A549 (cell line): ENCODE measurements at regions not wholly inside any gene's neighbourhood (a gene's known extent, or its start where the extent isn't known, plus 50 kb on each side); places are given as distances from the start of the nearest gene placed in this dataset.
"Not testable (repeated sequence)": the region's sequence is repeated elsewhere in the genome, so short reads cannot be mapped to it uniquely, and the experiment has no call there.

Experiments
- ATAC-seq, 2 experiments: fragments of 200-7000 bp in 1 of 2; fragments of >200 bp in 1 of 2; cut with Nextera tagmentation in 1 of 2; cut with Tn5 transposase in 1 of 2; 3 replicates each; pipeline versions ENCODE4 v1.8.0 to v1.9.1; 2018 to 2020; ENCODE audit warnings: mild to moderate bottlenecking in 1 of 2, moderate library complexity in 1 of 2
- CTCF ChIA-PET: fragments of 300-600 bp; sonication (Branson Sonifier 250); formaldehyde crosslinking; extraction: SDS; loops from one replicate; lab custom pipeline; 2021; ENCODE audit warnings: antibody characterized with exemption, inconsistent platforms; lab: Yijun Ruan, JAX
- POLR2A ChIA-PET: fragments of 350-600 bp; formaldehyde crosslinking; extraction: SDS; loops from one replicate; lab custom pipeline; 2021; ENCODE audit warnings: antibody characterized with exemption, inconsistent platforms; lab: Yijun Ruan, JAX
- DNase-seq, 2 experiments: peaks; one replicate each; pipeline versions ENCODE4 v3.0.0 to v3.0.0-alpha.2; 2011 to 2016; ENCODE audit warnings: low read depth in 1 of 2, low spot score in 1 of 2
- FAIRE-seq: peaks from 2 replicates; lab custom pipeline; 2011; peaks lifted over from hg19 to GRCh38; lab: Jason Lieb, UNC
- H3K27ac ChIP-seq, 2 experiments: fragments of >200 bp; sonication (Bioruptor Twin); formaldehyde crosslinking; 3 replicates each; pipeline ENCODE4 v1.5.1; 2016 to 2017
- H3K4me1 ChIP-seq: fragments of >200 bp; sonication (Bioruptor Twin); formaldehyde crosslinking; 3 replicates; pipeline ENCODE4 v1.6.1; 2016
- H3K4me2 ChIP-seq: fragments of >200 bp; sonication (Bioruptor Twin); formaldehyde crosslinking; 3 replicates; pipeline ENCODE4 v1.6.1; 2016
- H3K4me3 ChIP-seq: fragments of >200 bp; sonication (Bioruptor Twin); formaldehyde crosslinking; 3 replicates; pipeline ENCODE4 v1.5.1; 2016
- H3K9me3 ChIP-seq: fragments of >200 bp; sonication (Bioruptor Twin); formaldehyde crosslinking; 3 replicates; pipeline ENCODE4 v1.6.1; 2016
- EP300 ChIP-seq, 2 experiments: fragments of >200 bp; sonication (Bioruptor Twin); formaldehyde crosslinking; IDR thresholded peaks; 2 replicates in 1 of 2; 3 replicates in 1 of 2; pipeline ENCODE4 v1.6.1; 2016 to 2017
- ESRRA ChIP-seq: fragments of 150-350 bp; IDR thresholded peaks from 2 replicates; pipeline ENCODE4 v1.6.1; 2014; ENCODE audit warnings: mild to moderate bottlenecking, low read length, borderline replicate concordance
- FOSL2 ChIP-seq, 2 experiments: fragments of 450-650 bp in 1 of 2; fragments of >200 bp in 1 of 2; sonication (Bioruptor Twin) in 1 of 2; formaldehyde crosslinking; IDR thresholded peaks; 2 replicates each; pipeline versions ENCODE4 v1.5.0 to v1.6.1; 2016 to 2020; ENCODE audit warnings: mild to moderate bottlenecking in 1 of 2, moderate library complexity in 1 of 2
- FOXS1 ChIP-seq: fragments of 250-450 bp; sonication (Bioruptor Pico); IDR thresholded peaks from 2 replicates; pipeline ENCODE4 v1.5.0; 2020; ENCODE audit warnings: mild to moderate bottlenecking, moderate library complexity
- GATA3 ChIP-seq: IDR thresholded peaks from 2 replicates; pipeline ENCODE4 v1.6.1; 2012; ENCODE audit warnings: borderline replicate concordance
- JUN ChIP-seq, 2 experiments: fragments of >200 bp; sonication (Bioruptor Twin); formaldehyde crosslinking; IDR thresholded peaks; 2 replicates in 1 of 2; 3 replicates in 1 of 2; pipeline ENCODE4 v1.6.1; 2016 to 2017
- JUNB ChIP-seq: fragments of >200 bp; sonication (Bioruptor Twin); formaldehyde crosslinking; IDR thresholded peaks from 2 replicates; pipeline ENCODE4 v1.6.1; 2016
- KDM1A ChIP-seq: fragments of 200-600 bp; sonication (generic); IDR thresholded peaks from 2 replicates; pipeline ENCODE4 v1.6.1; 2016; ENCODE audit warnings: low read depth, mild to moderate bottlenecking
- MAFK ChIP-seq: fragments of 450-650 bp; IDR thresholded peaks from 2 replicates; pipeline ENCODE4 v1.6.1; 2014; ENCODE audit not compliant: partially characterized antibody
- MYC ChIP-seq: IDR thresholded peaks from 2 replicates; pipeline ENCODE4 v1.6.1; 2012; ENCODE audit warnings: mild to moderate bottlenecking, inconsistent platforms, low read length, improper control_type of control experiment, borderline replicate concordance
- PHF8 ChIP-seq: fragments of 200-600 bp; sonication (generic); IDR thresholded peaks from 2 replicates; pipeline ENCODE4 v1.6.1; 2016; ENCODE audit warnings: low read depth, mild to moderate bottlenecking, antibody characterized with exemption, moderate library complexity, borderline replicate concordance
- POLR2AphosphoS2 ChIP-seq: conservative IDR thresholded peaks from 2 replicates; pipeline ENCODE4 v1.6.1; 2012; ENCODE audit warnings: low read length, improper control_type of control experiment, inconsistent platforms
- RARB ChIP-seq: fragments of 250-450 bp; sonication (Bioruptor Pico); IDR thresholded peaks from 2 replicates; pipeline ENCODE4 v1.8.0; 2021; ENCODE audit warnings: mild to moderate bottlenecking, moderate library complexity
- RFX5 ChIP-seq: fragments of 450-650 bp; IDR thresholded peaks from 2 replicates; pipeline ENCODE4 v1.7.1; 2014; ENCODE audit warnings: antibody characterized with exemption, mild to moderate bottlenecking, moderate library complexity
- RNF2 ChIP-seq: fragments of 200-600 bp; sonication (generic); IDR thresholded peaks from 2 replicates; pipeline ENCODE4 v1.6.1; 2016; ENCODE audit warnings: low read depth, mild to moderate bottlenecking, antibody characterized with exemption, moderate library complexity, borderline replicate concordance
- SMC3 ChIP-seq: fragments of >200 bp; sonication (Bioruptor Twin); formaldehyde crosslinking; IDR thresholded peaks from 3 replicates; pipeline ENCODE4 v1.6.1; 2018; ENCODE audit warnings: inconsistent platforms
- ZFP36 ChIP-seq: fragments of 450-650 bp; IDR thresholded peaks from 2 replicates; pipeline ENCODE4 v1.6.1; 2014; ENCODE audit warnings: borderline replicate concordance; ENCODE audit not compliant: partially characterized antibody
- WGBS: methylation state at CpG from one replicate; pipeline ENCODE4 v1.1.6; 2017; ENCODE audit errors: missing lambda C conversion rate; 5-methylcytosine and 5-hydroxymethylcytosine counted together
- TF ChIP-seq, protein P1 (sequence below): fragments of 200-600 bp; sonication (generic); IDR thresholded peaks from 2 replicates; pipeline ENCODE4 v1.6.1; 2016; ENCODE audit warnings: antibody characterized with exemption, mild to moderate bottlenecking, moderate library complexity
- TF ChIP-seq, protein P2 (sequence below): fragments of >200 bp; sonication (Bioruptor Twin); formaldehyde crosslinking; IDR thresholded peaks from 3 replicates; pipeline ENCODE4 v1.5.1; 2016
- TF ChIP-seq, protein P3 (sequence below): fragments of >200 bp; sonication (Bioruptor Twin); formaldehyde crosslinking; IDR thresholded peaks from 3 replicates; pipeline ENCODE4 v1.6.1; 2016
- TF ChIP-seq, protein P4 (sequence below): fragments of >200 bp; sonication (Bioruptor Twin); formaldehyde crosslinking; IDR thresholded peaks from 2 replicates; pipeline ENCODE4 v1.6.1; 2016

- 29% methylated on average over 4 of the region's 4 CpGs for WGBS
- no peak for FAIRE-seq
These were observed 140.9 kb downstream of the SLC25A46 start for GRCh38 chr5:110879675-110880074.

GRCh38 chr5:110880413-110880812 lies 141.6 kb downstream of the SLC25A46 start:
- FAIRE-seq, result no peak

More at GRCh38 chr5:110879675-110880074, 140.9 kb downstream of the SLC25A46 start:
- Histone ChIP-seq H3K9me3 (no peaks in the 10 kb centered on the region), H3K4me3 (no peak overlapping the region), H3K4me2 (no peak overlapping the region), H3K4me1 (no peaks in the 10 kb centered on the region), H3K27ac (no peak overlapping the region)
- no peak for DNase-seq
- ChIA-PET POLR2A (no interaction called here), CTCF (no interaction called here)
- TF ChIP-seq SMC3 (no peak), ESRRA (no peak), MYC (no peak), MAFK (no peak), ZFP36 (no peak)
- ATAC-seq, result no peak

DNA sequence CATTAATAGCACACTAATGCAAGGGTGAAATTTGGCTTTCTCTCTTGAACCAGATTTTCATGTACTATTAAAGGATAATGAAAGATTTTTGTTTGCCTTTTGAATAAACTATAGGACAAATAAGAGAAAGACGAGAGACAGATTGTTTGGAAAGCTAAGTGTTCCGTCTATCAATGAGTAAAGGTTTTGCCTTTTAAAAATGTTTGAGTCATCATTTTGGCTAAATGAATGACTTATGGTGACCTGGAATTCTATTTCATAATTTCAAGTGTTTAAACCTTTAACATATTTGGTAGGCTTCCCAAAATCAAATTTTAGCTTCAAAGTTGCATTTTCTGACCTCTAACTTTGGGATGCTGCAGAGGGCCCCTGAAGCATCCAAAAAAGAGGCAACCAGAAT lies 145.2 kb downstream of the SLC25A46 start:
- no peak for TF ChIP-seq FOSL2 (IDR thresholded peaks at IDR 0.05)
- TF ChIP-seq FOSL2 (CRISPR knock-in tag; IDR thresholded peaks at IDR 0.05), result no peak
- TF ChIP-seq, protein P1, sequence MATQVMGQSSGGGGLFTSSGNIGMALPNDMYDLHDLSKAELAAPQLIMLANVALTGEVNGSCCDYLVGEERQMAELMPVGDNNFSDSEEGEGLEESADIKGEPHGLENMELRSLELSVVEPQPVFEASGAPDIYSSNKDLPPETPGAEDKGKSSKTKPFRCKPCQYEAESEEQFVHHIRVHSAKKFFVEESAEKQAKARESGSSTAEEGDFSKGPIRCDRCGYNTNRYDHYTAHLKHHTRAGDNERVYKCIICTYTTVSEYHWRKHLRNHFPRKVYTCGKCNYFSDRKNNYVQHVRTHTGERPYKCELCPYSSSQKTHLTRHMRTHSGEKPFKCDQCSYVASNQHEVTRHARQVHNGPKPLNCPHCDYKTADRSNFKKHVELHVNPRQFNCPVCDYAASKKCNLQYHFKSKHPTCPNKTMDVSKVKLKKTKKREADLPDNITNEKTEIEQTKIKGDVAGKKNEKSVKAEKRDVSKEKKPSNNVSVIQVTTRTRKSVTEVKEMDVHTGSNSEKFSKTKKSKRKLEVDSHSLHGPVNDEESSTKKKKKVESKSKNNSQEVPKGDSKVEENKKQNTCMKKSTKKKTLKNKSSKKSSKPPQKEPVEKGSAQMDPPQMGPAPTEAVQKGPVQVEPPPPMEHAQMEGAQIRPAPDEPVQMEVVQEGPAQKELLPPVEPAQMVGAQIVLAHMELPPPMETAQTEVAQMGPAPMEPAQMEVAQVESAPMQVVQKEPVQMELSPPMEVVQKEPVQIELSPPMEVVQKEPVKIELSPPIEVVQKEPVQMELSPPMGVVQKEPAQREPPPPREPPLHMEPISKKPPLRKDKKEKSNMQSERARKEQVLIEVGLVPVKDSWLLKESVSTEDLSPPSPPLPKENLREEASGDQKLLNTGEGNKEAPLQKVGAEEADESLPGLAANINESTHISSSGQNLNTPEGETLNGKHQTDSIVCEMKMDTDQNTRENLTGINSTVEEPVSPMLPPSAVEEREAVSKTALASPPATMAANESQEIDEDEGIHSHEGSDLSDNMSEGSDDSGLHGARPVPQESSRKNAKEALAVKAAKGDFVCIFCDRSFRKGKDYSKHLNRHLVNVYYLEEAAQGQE, result no peak
- TF ChIP-seq MAFK, result peak; percentile 31
- WGBS, result 21% methylated on average over 2 of the region's 2 CpGs
- POLR2A ChIA-PET, result no interaction called here
- ATAC-seq (no peak), FAIRE-seq (no peak), DNase-seq (no peak)
- no peak overlapping the region for H3K4me2 ChIP-seq
- CTCF ChIA-PET, result no interaction called here
- H3K4me3 ChIP-seq, result no peak overlapping the region
- no peak overlapping the region for H3K27ac ChIP-seq
- H3K9me3 ChIP-seq, result no peaks in the 10 kb centered on the region
- no peaks in the 10 kb centered on the region for H3K4me1 ChIP-seq

More at GRCh38 chr5:110880413-110880812, 141.6 kb downstream of the SLC25A46 start:
- ChIA-PET POLR2A (no interaction called here), CTCF (no interaction called here)
- Histone ChIP-seq H3K4me3 (no peak overlapping the region), H3K27ac (no peak overlapping the region), H3K4me1 (no peaks in the 10 kb centered on the region), H3K4me2 (no peak overlapping the region), H3K9me3 (no peaks in the 10 kb centered on the region)
- TF ChIP-seq RARB (CRISPR knock-in tag), result no peak
- no peak for TF ChIP-seq FOXS1
- TF ChIP-seq, protein P2, sequence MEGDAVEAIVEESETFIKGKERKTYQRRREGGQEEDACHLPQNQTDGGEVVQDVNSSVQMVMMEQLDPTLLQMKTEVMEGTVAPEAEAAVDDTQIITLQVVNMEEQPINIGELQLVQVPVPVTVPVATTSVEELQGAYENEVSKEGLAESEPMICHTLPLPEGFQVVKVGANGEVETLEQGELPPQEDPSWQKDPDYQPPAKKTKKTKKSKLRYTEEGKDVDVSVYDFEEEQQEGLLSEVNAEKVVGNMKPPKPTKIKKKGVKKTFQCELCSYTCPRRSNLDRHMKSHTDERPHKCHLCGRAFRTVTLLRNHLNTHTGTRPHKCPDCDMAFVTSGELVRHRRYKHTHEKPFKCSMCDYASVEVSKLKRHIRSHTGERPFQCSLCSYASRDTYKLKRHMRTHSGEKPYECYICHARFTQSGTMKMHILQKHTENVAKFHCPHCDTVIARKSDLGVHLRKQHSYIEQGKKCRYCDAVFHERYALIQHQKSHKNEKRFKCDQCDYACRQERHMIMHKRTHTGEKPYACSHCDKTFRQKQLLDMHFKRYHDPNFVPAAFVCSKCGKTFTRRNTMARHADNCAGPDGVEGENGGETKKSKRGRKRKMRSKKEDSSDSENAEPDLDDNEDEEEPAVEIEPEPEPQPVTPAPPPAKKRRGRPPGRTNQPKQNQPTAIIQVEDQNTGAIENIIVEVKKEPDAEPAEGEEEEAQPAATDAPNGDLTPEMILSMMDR, result no peak
- TF ChIP-seq, protein P3, sequence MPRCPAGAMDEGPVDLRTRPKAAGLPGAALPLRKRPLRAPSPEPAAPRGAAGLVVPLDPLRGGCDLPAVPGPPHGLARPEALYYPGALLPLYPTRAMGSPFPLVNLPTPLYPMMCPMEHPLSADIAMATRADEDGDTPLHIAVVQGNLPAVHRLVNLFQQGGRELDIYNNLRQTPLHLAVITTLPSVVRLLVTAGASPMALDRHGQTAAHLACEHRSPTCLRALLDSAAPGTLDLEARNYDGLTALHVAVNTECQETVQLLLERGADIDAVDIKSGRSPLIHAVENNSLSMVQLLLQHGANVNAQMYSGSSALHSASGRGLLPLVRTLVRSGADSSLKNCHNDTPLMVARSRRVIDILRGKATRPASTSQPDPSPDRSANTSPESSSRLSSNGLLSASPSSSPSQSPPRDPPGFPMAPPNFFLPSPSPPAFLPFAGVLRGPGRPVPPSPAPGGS, result no peak
- no peak for TF ChIP-seq POLR2AphosphoS2
- TF ChIP-seq JUN (IDR thresholded peaks at IDR 0.05), result no peak
- TF ChIP-seq RNF2, result no peak
- TF ChIP-seq GATA3, result no peak
- no peak for TF ChIP-seq RFX5
- TF ChIP-seq MAFK, result no peak
- TF ChIP-seq KDM1A, result no peak
- TF ChIP-seq, protein P4, sequence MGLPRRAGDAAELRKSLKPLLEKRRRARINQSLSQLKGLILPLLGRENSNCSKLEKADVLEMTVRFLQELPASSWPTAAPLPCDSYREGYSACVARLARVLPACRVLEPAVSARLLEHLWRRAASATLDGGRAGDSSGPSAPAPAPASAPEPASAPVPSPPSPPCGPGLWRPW, result no peak
- no peak for TF ChIP-seq PHF8
- TF ChIP-seq JUNB, result no peak
- no peak for TF ChIP-seq EP300 (IDR thresholded peaks at IDR 0.05)
- ATAC-seq (no peak), DNase-seq (no peak)
- WGBS, result 41% methylated on average over 2 of the region's 2 CpGs

GRCh38 chr5:110887170-110887569 lies 148.4 kb downstream of the SLC25A46 start:
- POLR2A ChIA-PET, H3K9me3 ChIP-seq, CTCF ChIA-PET, FAIRE-seq, H3K4me2 ChIP-seq, ATAC-seq, H3K4me3 ChIP-seq, DNase-seq, H3K27ac ChIP-seq, H3K4me1 ChIP-seq: not testable (repeated sequence)
- 26% methylated on average over 3 of the region's 3 CpGs for WGBS

GRCh38 chr5:110893854-110894483 lies 155.2 kb downstream of the SLC25A46 start:
- H3K4me2 ChIP-seq, ATAC-seq, FAIRE-seq, CTCF ChIA-PET, H3K27ac ChIP-seq, POLR2A ChIA-PET, H3K4me3 ChIP-seq, H3K9me3 ChIP-seq, DNase-seq, H3K4me1 ChIP-seq: not testable (repeated sequence)
- WGBS, result 81% methylated on average over 20 of the region's 36 CpGs
